DND-41 (cell line): ENCODE measurements at regions not wholly inside any gene's neighbourhood (a gene's known extent, or its start where the extent isn't known, plus 50 kb on each side); places are given as distances from the start of the nearest gene placed in this dataset.

Experiments
- CTCF ChIP-seq: IDR thresholded peaks from 2 replicates; pipeline ENCODE4 v1.5.1; 2012; ENCODE audit warnings: borderline replicate concordance, low read length, moderate library complexity, mild to moderate bottlenecking; ENCODE audit not compliant: poor library complexity, severe bottlenecking; ENCODE audit errors: extremely low read depth
- EZH2 ChIP-seq: IDR thresholded peaks from 3 replicates; pipeline ENCODE4 v1.6.1; 2012; ENCODE audit warnings: borderline replicate concordance, low read depth, mild to moderate bottlenecking, moderate library complexity, low read length, inconsistent platforms; ENCODE audit not compliant: severe bottlenecking

- TF ChIP-seq CTCF (no peak), EZH2 (no peak)
Measured at GRCh38 chr2:52572469-52572894, 1195.1 kb upstream of the CHAC2 start.
